Esophagus squamous epithelium (tissue), 4 donors: ENCODE measurements at regions not wholly inside any gene's neighbourhood (a gene's known extent, or its start where the extent isn't known, plus 50 kb on each side); places are given as distances from the start of the nearest gene placed in this dataset.

Source experiments
- POLR2A ChIP-seq, 4 donors: fragments of 450-650 bp; IDR thresholded peaks; one replicate each; pipeline ENCODE4 v1.6.1; 2017; ENCODE audit warnings: antibody characterized with exemption in 4 of 4, mild to moderate bottlenecking in 4 of 4, moderate library complexity in 3 of 4
- TF ChIP-seq, protein P1 (sequence below), 6 experiments: fragments of 450-650 bp in 4 of 6; fragments of 200-600 bp in 2 of 6; sonication (generic) in 2 of 6; IDR thresholded peaks; one replicate each; pipeline ENCODE4 v1.5.1; 2016 to 2019; ENCODE audit warnings: antibody characterized with exemption in 6 of 6, mild to moderate bottlenecking in 4 of 6, moderate library complexity in 4 of 6

DNA sequence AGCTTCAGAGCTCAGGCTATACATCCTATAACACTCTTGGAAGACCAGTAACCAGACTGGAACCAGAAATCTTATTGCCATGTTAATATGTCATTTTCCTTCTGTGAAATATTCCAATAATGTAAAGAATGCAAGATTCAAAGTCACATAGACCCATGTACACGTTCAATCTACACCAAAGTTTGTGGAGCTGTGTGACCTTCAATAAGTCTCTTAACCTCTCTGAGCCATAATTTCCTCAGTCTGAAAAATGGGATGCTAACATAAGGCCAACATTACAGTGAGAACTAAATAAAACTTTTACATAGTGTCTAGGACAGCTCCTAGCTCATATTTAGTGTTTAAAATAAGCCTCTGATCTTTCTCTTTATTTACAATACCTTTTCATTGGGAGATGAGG is 70.4 kb downstream of the ARRDC3 start:
- no peak for TF ChIP-seq POLR2A (IDR thresholded peaks at IDR 0.05)
- TF ChIP-seq, protein P1, sequence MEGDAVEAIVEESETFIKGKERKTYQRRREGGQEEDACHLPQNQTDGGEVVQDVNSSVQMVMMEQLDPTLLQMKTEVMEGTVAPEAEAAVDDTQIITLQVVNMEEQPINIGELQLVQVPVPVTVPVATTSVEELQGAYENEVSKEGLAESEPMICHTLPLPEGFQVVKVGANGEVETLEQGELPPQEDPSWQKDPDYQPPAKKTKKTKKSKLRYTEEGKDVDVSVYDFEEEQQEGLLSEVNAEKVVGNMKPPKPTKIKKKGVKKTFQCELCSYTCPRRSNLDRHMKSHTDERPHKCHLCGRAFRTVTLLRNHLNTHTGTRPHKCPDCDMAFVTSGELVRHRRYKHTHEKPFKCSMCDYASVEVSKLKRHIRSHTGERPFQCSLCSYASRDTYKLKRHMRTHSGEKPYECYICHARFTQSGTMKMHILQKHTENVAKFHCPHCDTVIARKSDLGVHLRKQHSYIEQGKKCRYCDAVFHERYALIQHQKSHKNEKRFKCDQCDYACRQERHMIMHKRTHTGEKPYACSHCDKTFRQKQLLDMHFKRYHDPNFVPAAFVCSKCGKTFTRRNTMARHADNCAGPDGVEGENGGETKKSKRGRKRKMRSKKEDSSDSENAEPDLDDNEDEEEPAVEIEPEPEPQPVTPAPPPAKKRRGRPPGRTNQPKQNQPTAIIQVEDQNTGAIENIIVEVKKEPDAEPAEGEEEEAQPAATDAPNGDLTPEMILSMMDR (IDR thresholded peaks at IDR 0.05) = no peak
